Neural cell (in vitro differentiated cells): ENCODE measurements at regions not wholly inside any gene's neighbourhood (a gene's known extent, or its start where the extent isn't known, plus 50 kb on each side); places are given as distances from the start of the nearest gene placed in this dataset.

ENCODE experiments used
- H2AFZ ChIP-seq: fragments of 200-600, 300-800 bp; sonication (generic), shearing (Covaris generic); 2 replicates; pipeline ENCODE4 v1.6.0; 2014; ENCODE audit warnings: low read depth, mild to moderate bottlenecking, antibody characterized with exemption, low read length, moderate library complexity
- H3F3A ChIP-seq: fragments of 200-600 bp; shearing (Covaris generic); 2 replicates; pipeline ENCODE4 v1.6.1; 2016; ENCODE audit warnings: mild to moderate bottlenecking, moderate library complexity, mixed read lengths, antibody characterized with exemption, low read length; ENCODE audit not compliant: insufficient read depth, poor library complexity, severe bottlenecking
- H3K27ac ChIP-seq: fragments of 200-600, 300-800 bp; sonication (generic), shearing (Covaris generic); 2 replicates; pipeline ENCODE4 v1.5.1; 2014; ENCODE audit warnings: mild to moderate bottlenecking, low read length, moderate library complexity
- H3K27me3 ChIP-seq: fragments of 300-800, 200-600 bp; sonication (generic), shearing (Covaris generic); 2 replicates; pipeline ENCODE4 v1.6.0; 2014; ENCODE audit warnings: mild to moderate bottlenecking, low read depth, low read length, moderate library complexity; ENCODE audit not compliant: insufficient read depth
- H3K36me3 ChIP-seq: fragments of 300-800, 200-600 bp; sonication (generic), shearing (Covaris generic); 2 replicates; pipeline ENCODE4 v1.5.1; 2014; ENCODE audit warnings: mild to moderate bottlenecking, antibody characterized with exemption, low read length, moderate library complexity; ENCODE audit not compliant: insufficient read depth
- H3K4me2 ChIP-seq: fragments of 300-800, 200-600 bp; sonication (generic), shearing (Covaris generic); 2 replicates; pipeline ENCODE4 v1.6.0; 2014; ENCODE audit warnings: mild to moderate bottlenecking, low read length
- H3K4me3 ChIP-seq: fragments of 300-800, 200-600 bp; sonication (generic), shearing (Covaris generic); 2 replicates; pipeline ENCODE4 v1.5.1; 2014; ENCODE audit warnings: mild to moderate bottlenecking, low read length, moderate library complexity
- H3K79me2 ChIP-seq: fragments of 200-600 bp; shearing (Covaris generic); replicated peaks from 2 replicates; pipeline ENCODE4 v1.6.0; 2014; ENCODE audit warnings: mild to moderate bottlenecking, low read length, moderate library complexity; ENCODE audit not compliant: insufficient read depth
- H3K9ac ChIP-seq: fragments of 300-800, 200-600 bp; sonication (generic), shearing (Covaris generic); 2 replicates; pipeline ENCODE4 v1.6.1; 2016; ENCODE audit warnings: mild to moderate bottlenecking, low read length, mixed read lengths
- H3K9me2 ChIP-seq: fragments of 200-600 bp; shearing (Covaris generic); 2 replicates; pipeline ENCODE4 v1.6.1; 2016; ENCODE audit warnings: mild to moderate bottlenecking, low read length, mixed read lengths; ENCODE audit not compliant: insufficient read depth
- H3K9me3 ChIP-seq: fragments of 200-600, 300-800 bp; sonication (generic), shearing (Covaris generic); 2 replicates; pipeline ENCODE4 v1.6.1; 2016; ENCODE audit warnings: mild to moderate bottlenecking, mixed run types, low read length, moderate library complexity, mixed read lengths
- H4K20me1 ChIP-seq: fragments of 200-600 bp; shearing (Covaris generic); 2 replicates; pipeline ENCODE4 v1.6.1; 2016; ENCODE audit warnings: mild to moderate bottlenecking, mixed run types; ENCODE audit not compliant: insufficient read depth
- CTCF ChIP-seq: fragments of 450-650 bp; IDR thresholded peaks from 2 replicates; pipeline ENCODE4 v1.5.1; 2014; ENCODE audit warnings: antibody characterized with exemption, mild to moderate bottlenecking, moderate library complexity; ENCODE audit not compliant: poor library complexity, severe bottlenecking
- EP300 ChIP-seq: fragments of 450-650 bp; conservative IDR thresholded peaks from 2 replicates; pipeline ENCODE4 v1.6.1; 2014; ENCODE audit warnings: antibody characterized with exemption, mild to moderate bottlenecking, moderate library complexity; ENCODE audit not compliant: poor library complexity, severe bottlenecking
- EZH2 ChIP-seq: fragments of 200-600, 300-800 bp; shearing (Covaris generic), sonication (generic); IDR thresholded peaks from 2 replicates; pipeline ENCODE4 v1.6.1; 2014; ENCODE audit warnings: antibody characterized with exemption, low read length, borderline replicate concordance, mild to moderate bottlenecking; ENCODE audit not compliant: insufficient read depth, poor library complexity, severe bottlenecking
- MXI1 ChIP-seq: fragments of 450-650 bp; conservative IDR thresholded peaks from 2 replicates; pipeline ENCODE4 v1.6.1; 2014; ENCODE audit warnings: antibody characterized with exemption, mild to moderate bottlenecking; ENCODE audit not compliant: poor library complexity, severe bottlenecking
- POLR2AphosphoS5 ChIP-seq: IDR thresholded peaks from 2 replicates; pipeline ENCODE4 v1.6.1; 2012
- RAD21 ChIP-seq: fragments of 450-650 bp; conservative IDR thresholded peaks from 2 replicates; pipeline ENCODE4 v1.6.1; 2014; ENCODE audit warnings: antibody characterized with exemption, mild to moderate bottlenecking, moderate library complexity
- SMC3 ChIP-seq: fragments of 450-650 bp; conservative IDR thresholded peaks from 2 replicates; pipeline ENCODE4 v1.6.1; 2014; ENCODE audit warnings: antibody characterized with exemption, mild to moderate bottlenecking, moderate library complexity; ENCODE audit not compliant: poor library complexity
- TAF1 ChIP-seq: IDR thresholded peaks from 2 replicates; pipeline ENCODE4 v1.6.1; 2012; ENCODE audit warnings: low read depth
- TF ChIP-seq, protein P1 (sequence below): IDR thresholded peaks from 2 replicates; pipeline ENCODE4 v1.6.1; 2012; ENCODE audit warnings: borderline replicate concordance

DNA sequence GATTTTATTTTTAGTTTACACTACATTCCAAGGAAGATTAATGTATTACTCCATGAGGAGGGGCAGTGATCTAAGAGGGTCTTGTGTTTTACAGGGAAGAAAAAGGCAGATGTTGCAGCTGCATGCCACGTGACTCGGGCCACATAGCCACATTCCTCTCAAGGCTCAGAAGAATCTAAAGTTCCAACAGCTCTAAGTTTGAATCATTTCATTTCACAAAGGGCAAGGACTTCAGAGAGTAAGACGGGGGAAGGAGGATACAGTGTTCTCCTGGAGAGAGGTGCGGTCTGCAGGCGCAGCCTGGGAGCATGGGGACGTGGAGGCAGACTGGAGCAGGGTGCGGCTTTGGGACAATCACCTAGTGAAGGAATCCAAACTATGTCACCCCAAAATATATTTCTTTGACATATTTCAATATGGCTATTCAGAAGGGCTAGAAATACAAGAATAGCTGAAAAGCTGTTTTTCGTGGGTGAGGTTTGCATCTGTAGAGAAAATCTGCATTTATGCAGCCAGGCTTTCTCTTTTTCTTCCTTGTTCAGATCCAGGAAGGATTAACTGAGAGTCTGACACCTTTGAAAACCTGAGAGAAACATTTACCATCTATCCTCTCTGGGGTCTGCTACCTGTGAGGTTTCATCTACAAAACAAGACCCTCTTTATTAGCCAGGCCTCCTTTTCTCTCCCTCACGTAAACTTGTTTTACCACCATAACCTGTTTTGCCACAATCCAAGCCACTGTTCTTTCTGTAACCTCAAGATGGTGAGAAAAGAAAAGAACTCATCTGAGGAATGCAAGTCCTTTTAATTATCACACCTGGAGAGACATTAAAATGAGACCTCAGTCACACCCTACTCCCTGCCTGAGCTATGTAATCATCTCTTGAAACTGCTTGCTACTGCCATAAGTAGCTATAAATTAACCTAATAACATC, 165.1 kb upstream of the NDUFV2 start:
- H3K9me2 ChIP-seq: no peaks in the 10 kb centered on the region
- H3K9me3 ChIP-seq: no peaks in the 10 kb centered on the region
- no peak overlapping the region for H3K4me2 ChIP-seq
- H3K27me3 ChIP-seq: no peaks in the 10 kb centered on the region
- H3K9ac ChIP-seq: no peak overlapping the region
- no peaks in the 10 kb centered on the region for H3K79me2 ChIP-seq
- no peak overlapping the region for H3K4me3 ChIP-seq
- no peaks in the 10 kb centered on the region for H3K36me3 ChIP-seq
- H4K20me1 ChIP-seq: no peaks in the 10 kb centered on the region
- no peak overlapping the region for H2AFZ ChIP-seq
- no peak overlapping the region for H3K27ac ChIP-seq
- no peaks in the 10 kb centered on the region for H3F3A ChIP-seq
- no peak for TF ChIP-seq RAD21
- TF ChIP-seq POLR2AphosphoS5: no peak
- TF ChIP-seq, protein P1, sequence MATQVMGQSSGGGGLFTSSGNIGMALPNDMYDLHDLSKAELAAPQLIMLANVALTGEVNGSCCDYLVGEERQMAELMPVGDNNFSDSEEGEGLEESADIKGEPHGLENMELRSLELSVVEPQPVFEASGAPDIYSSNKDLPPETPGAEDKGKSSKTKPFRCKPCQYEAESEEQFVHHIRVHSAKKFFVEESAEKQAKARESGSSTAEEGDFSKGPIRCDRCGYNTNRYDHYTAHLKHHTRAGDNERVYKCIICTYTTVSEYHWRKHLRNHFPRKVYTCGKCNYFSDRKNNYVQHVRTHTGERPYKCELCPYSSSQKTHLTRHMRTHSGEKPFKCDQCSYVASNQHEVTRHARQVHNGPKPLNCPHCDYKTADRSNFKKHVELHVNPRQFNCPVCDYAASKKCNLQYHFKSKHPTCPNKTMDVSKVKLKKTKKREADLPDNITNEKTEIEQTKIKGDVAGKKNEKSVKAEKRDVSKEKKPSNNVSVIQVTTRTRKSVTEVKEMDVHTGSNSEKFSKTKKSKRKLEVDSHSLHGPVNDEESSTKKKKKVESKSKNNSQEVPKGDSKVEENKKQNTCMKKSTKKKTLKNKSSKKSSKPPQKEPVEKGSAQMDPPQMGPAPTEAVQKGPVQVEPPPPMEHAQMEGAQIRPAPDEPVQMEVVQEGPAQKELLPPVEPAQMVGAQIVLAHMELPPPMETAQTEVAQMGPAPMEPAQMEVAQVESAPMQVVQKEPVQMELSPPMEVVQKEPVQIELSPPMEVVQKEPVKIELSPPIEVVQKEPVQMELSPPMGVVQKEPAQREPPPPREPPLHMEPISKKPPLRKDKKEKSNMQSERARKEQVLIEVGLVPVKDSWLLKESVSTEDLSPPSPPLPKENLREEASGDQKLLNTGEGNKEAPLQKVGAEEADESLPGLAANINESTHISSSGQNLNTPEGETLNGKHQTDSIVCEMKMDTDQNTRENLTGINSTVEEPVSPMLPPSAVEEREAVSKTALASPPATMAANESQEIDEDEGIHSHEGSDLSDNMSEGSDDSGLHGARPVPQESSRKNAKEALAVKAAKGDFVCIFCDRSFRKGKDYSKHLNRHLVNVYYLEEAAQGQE: no peak
- TF ChIP-seq EP300: no peak
- TF ChIP-seq EZH2: no peak
- no peak for TF ChIP-seq CTCF
- no peak for TF ChIP-seq MXI1
- TF ChIP-seq TAF1: no peak

- TF ChIP-seq EP300 (no peak), CTCF (no peak), POLR2AphosphoS5 (no peak), MXI1 (no peak), EZH2 (no peak), SMC3 (no peak), RAD21 (no peak), TAF1 (no peak)
- TF ChIP-seq, protein P1: no peak
- no peaks in the 10 kb centered on the region for H3F3A ChIP-seq
- no peaks in the 10 kb centered on the region for H3K79me2 ChIP-seq
- no peak overlapping the region for H3K9ac ChIP-seq
- no peak overlapping the region for H3K27ac ChIP-seq
- no peaks in the 10 kb centered on the region for H3K9me2 ChIP-seq
- no peaks in the 10 kb centered on the region for H3K27me3 ChIP-seq
- no peaks in the 10 kb centered on the region for H3K9me3 ChIP-seq
- H2AFZ ChIP-seq: no peak overlapping the region
- H3K36me3 ChIP-seq: no peaks in the 10 kb centered on the region
- no peak overlapping the region for H3K4me2 ChIP-seq
- H4K20me1 ChIP-seq: no peaks in the 10 kb centered on the region
- no peak overlapping the region for H3K4me3 ChIP-seq
Observed at GRCh38 chr18:8938817-8939216, 163.7 kb upstream of the NDUFV2 start.
